Spleen (tissue), 11 donors: ENCODE measurements at regions not wholly inside any gene's neighbourhood (a gene's known extent, or its start where the extent isn't known, plus 50 kb on each side); places are given as distances from the start of the nearest gene placed in this dataset.
"Not testable (repeated sequence)": the region's sequence is repeated elsewhere in the genome, so short reads cannot be mapped to it uniquely, and the experiment has no call there.

Experiments
- DNase-seq: peaks from one replicate; pipeline ENCODE4 v3.0.0-alpha.2; 2020
- H3K27ac ChIP-seq, 8 donors: fragments of 200-600 bp; sonication (generic) in 7 of 8; 1 replicate in 4 of 8; 2 replicates in 4 of 8; pipeline versions ENCODE4 v1.5.0 to v1.8.0; 2016 to 2021; ENCODE audit warnings: inconsistent platforms in 4 of 8, mild to moderate bottlenecking in 4 of 8, moderate library complexity in 1 of 8
- H3K27me3 ChIP-seq, 7 donors: fragments of 200-600 bp; sonication (generic) in 6 of 7; replicated peaks in 1 of 7; 1 replicate in 4 of 7; 2 replicates in 3 of 7; pipeline versions ENCODE4 v1.5.0 to v1.8.0; 2016 to 2021; ENCODE audit warnings: inconsistent platforms in 3 of 7, mild to moderate bottlenecking in 1 of 7
- H3K36me3 ChIP-seq, 6 donors: fragments of 200-600 bp; sonication (generic) in 5 of 6; 1 replicate in 4 of 6; 2 replicates in 2 of 6; pipeline versions ENCODE4 v1.5.0 to v1.8.0; 2016 to 2021; ENCODE audit warnings: inconsistent platforms in 2 of 6
- H3K4me1 ChIP-seq, 6 donors: fragments of 200-600 bp; sonication (generic) in 5 of 6; 1 replicate in 3 of 6; 2 replicates in 3 of 6; pipeline versions ENCODE4 v1.5.0 to v1.8.0; 2016 to 2021; ENCODE audit warnings: inconsistent platforms in 3 of 6
- H3K4me3 ChIP-seq, 8 donors: fragments of 200-600 bp; sonication (generic) in 7 of 8; 1 replicate in 4 of 8; 2 replicates in 4 of 8; pipeline versions ENCODE4 v1.5.0 to v1.8.0; 2016 to 2021; ENCODE audit warnings: inconsistent platforms in 4 of 8, mild to moderate bottlenecking in 4 of 8, moderate library complexity in 2 of 8
- H3K9me3 ChIP-seq, 8 donors: fragments of 200-600 bp; sonication (generic) in 7 of 8; 1 replicate in 4 of 8; 2 replicates in 4 of 8; pipeline versions ENCODE4 v1.5.0 to v1.8.0; 2016 to 2021; ENCODE audit warnings: inconsistent platforms in 4 of 8
- POLR2A ChIP-seq, 3 donors: fragments of 450-650 bp; IDR thresholded peaks; one replicate each; pipeline ENCODE4 v1.5.1; 2017; ENCODE audit warnings: antibody characterized with exemption in 3 of 3, mild to moderate bottlenecking in 1 of 3
- POLR2AphosphoS5 ChIP-seq, 3 donors: sonication (generic); formaldehyde crosslinking; IDR thresholded peaks; one replicate each; pipeline ENCODE4 v1.5.1; 2017; ENCODE audit warnings: antibody characterized with exemption in 3 of 3
- WGBS, 5 donors: extraction: QIAGEN DNeasy Blood & Tissue Kit in 3 of 5; methylation state at CpG; one replicate each; pipeline versions ENCODE4 v1.1.5 to v1.1.7; 2013 to 2018; 5-methylcytosine and 5-hydroxymethylcytosine counted together
- intact Hi-C: fragments of 100-400 bp; cut with DNase I; formaldehyde crosslinking; loops from one replicate; pipeline ENCODE4 v1.15.0; 2023; ENCODE audit warnings: low total_unique reads
- TF ChIP-seq, protein P1 (sequence below), 11 experiments: fragments of 200-600 bp in 7 of 11; fragments of 450-650 bp in 4 of 11; sonication (generic) in 4 of 11; IDR thresholded peaks in 8 of 11; conservative IDR thresholded peaks in 3 of 11; 1 replicate in 7 of 11; 2 replicates in 4 of 11; pipeline versions ENCODE4 v1.4.0 to v1.8.0; 2016 to 2021; ENCODE audit warnings: antibody characterized with exemption in 11 of 11, inconsistent platforms in 4 of 11, mild to moderate bottlenecking in 1 of 11
- donor health status: healthy with polysubstance abuse.
- donor health status: DM: no; HTN: no; CAD: no; lungs with moderate emphysema.
- donor health status: DM: no; HTN: no; CAD: no.
- donor health status: Bipolar disorder and iron deficiency.
- donor health status: healthy.
- donor health status: DM: no; HTN: no; CAD: no.
- donor health status: DM: yes; HTN: yes; CAD: no.

DNA sequence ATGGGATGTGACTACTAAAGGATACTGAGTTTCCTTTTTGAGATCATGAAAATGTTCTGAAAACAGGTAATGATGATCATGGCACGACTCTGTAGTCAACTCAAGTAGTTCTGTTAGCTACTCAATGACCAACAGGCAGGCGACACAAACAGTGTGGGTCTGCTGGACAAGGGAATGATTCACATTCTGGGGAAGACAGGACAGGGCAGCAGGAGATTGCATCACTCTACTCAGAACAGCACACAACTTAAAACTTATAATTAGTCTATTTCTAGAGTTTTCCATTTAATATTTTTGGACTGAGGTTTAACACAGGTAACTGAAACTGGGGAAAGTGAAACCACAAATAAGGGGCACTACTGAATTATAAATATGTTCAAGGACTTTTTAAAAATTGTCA is 365.2 kb downstream of the PRDM5 start:
- no peak for DNase-seq
- Histone ChIP-seq H3K4me1 (no peaks in the 10 kb centered on the region), H3K27ac (no peak overlapping the region), H3K27me3 (no peaks in the 10 kb centered on the region), H3K4me3 (no peak overlapping the region), H3K9me3 (peaks cover 0 to 25% (median 15%) of the 10 kb centered on the region in 8 donors), H3K36me3 (no peaks in the 10 kb centered on the region)
- WGBS, 5 donors = 65 to 82% (median 76%) methylated on average over 2 of the region's 2 CpGs
- no peak for TF ChIP-seq POLR2A (IDR thresholded peaks at IDR 0.05)
- TF ChIP-seq POLR2AphosphoS5 (IDR thresholded peaks at IDR 0.05) = no peak
- TF ChIP-seq, protein P1, sequence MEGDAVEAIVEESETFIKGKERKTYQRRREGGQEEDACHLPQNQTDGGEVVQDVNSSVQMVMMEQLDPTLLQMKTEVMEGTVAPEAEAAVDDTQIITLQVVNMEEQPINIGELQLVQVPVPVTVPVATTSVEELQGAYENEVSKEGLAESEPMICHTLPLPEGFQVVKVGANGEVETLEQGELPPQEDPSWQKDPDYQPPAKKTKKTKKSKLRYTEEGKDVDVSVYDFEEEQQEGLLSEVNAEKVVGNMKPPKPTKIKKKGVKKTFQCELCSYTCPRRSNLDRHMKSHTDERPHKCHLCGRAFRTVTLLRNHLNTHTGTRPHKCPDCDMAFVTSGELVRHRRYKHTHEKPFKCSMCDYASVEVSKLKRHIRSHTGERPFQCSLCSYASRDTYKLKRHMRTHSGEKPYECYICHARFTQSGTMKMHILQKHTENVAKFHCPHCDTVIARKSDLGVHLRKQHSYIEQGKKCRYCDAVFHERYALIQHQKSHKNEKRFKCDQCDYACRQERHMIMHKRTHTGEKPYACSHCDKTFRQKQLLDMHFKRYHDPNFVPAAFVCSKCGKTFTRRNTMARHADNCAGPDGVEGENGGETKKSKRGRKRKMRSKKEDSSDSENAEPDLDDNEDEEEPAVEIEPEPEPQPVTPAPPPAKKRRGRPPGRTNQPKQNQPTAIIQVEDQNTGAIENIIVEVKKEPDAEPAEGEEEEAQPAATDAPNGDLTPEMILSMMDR (IDR thresholded peaks at IDR 0.05 in 8 of 11, conservative IDR thresholded peaks at IDR 0.05 in 3 of 11) = no peak
- intact Hi-C loops = no loop called here

DNA sequence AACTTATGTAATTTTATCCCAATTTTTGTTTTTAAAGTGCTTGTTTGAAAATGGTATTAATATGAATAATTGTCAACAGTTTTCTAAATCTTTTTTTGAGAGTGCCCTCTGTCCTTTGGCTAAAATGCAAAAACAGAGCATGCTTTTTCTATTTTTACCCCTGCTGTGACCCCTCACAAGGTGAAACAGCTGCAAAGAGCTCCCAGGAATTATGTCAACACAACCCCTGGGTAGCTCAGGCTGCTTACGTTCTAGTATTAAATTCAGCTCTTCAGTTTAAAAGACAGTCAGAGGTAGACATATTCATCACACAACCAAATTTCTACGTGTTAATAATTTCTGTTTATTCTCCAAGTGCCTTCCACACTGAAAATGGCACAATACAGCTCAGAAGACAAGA is 367.5 kb downstream of the PRDM5 start:
- no peaks in the 10 kb centered on the region for H3K36me3 ChIP-seq
- DNase-seq = no peak
- TF ChIP-seq, protein P1 (IDR thresholded peaks at IDR 0.05 in 8 of 11, conservative IDR thresholded peaks at IDR 0.05 in 3 of 11) = no peak
- TF ChIP-seq POLR2A (IDR thresholded peaks at IDR 0.05) (no peak), POLR2AphosphoS5 (IDR thresholded peaks at IDR 0.05) (no peak)
- no peaks in the 10 kb centered on the region for H3K27me3 ChIP-seq
- H3K4me1 ChIP-seq = no peaks in the 10 kb centered on the region
- H3K9me3 ChIP-seq = peaks cover 0 to 5% (median 0%) of the 10 kb centered on the region in 8 donors
- WGBS, 5 donors = 56 to 61% (median 59%) methylated on average over 2 of the region's 2 CpGs
- H3K27ac ChIP-seq = no peak overlapping the region
- intact Hi-C loops = no loop called here
- H3K4me3 ChIP-seq = no peak overlapping the region

DNA sequence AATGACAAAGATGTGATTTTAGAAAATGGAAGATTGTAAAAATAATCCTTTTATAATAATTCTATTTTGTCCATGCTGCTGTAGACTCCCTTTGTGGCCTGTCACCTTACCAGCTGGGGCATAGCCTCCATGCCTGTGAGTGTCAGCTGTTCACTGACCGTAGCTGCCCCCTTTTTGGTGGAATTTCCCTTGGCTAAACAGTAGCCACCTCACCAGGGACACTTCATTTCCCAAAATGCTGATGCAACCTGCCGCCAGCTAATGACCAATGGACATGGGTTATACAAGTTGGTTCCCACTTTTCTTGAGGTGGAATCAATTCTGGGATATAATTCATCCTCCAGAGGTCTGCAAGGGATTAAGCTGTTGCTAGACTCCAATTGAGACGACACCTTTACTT is 368.4 kb downstream of the PRDM5 start:
- Histone ChIP-seq H3K36me3 (no peaks in the 10 kb centered on the region), H3K9me3 (peaks cover 0 to 5% (median 0%) of the 10 kb centered on the region in 8 donors), H3K4me3 (no peak overlapping the region), H3K27ac (no peak overlapping the region), H3K27me3 (no peaks in the 10 kb centered on the region), H3K4me1 (no peaks in the 10 kb centered on the region)
- DNase-seq = peak; percentile 25
- WGBS, 5 donors = 72 to 83% (median 80%) methylated on average over 3 of the region's 3 CpGs
- TF ChIP-seq POLR2AphosphoS5 (IDR thresholded peaks at IDR 0.05) (no peak), POLR2A (IDR thresholded peaks at IDR 0.05) (no peak)
- TF ChIP-seq, protein P1 (IDR thresholded peaks at IDR 0.05 in 8 of 11, conservative IDR thresholded peaks at IDR 0.05 in 3 of 11) = no peak
- intact Hi-C loops = no loop called here

DNA sequence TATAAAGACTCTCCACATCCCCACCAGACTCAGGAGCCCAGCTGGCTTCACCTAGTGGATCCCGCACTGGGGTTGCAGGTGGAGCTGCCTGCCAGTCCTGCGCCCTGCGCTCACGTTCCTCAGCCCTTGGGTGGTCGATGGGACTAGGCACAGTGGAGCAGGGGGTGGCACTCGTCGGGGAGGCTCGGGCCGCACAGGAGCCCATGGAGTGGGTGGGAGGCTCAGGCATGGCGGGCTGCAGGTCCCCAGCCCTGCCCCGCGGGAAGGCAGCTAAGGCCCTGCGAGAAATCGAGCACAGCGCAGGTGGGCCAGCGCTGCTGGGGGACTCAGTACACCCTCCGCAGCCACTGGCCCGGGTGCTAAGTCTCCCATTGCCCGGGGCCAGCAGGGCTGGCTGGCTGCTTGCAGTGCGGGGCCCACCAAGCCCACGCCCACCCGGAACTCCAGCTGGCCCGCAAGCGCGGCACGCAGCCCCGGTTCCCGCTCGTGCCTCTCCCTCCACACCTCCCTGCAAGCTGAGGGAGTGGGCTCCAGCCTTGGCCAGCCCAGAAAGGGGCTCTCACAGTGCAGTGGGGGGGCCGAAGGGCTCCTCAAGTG is 371.8 kb downstream of the PRDM5 start:
- DNase-seq = peak; percentile 58
- H3K27me3 ChIP-seq, H3K9me3 ChIP-seq, H3K4me3 ChIP-seq, H3K27ac ChIP-seq, H3K36me3 ChIP-seq, intact Hi-C loops, H3K4me1 ChIP-seq: not testable (repeated sequence)
- WGBS, 5 donors = 89 to 99% (median 91%) methylated on average over 11 to 30 of the region's 30 CpGs
